Testis (tissue), 2 donors: ENCODE measurements at regions not wholly inside any gene's neighbourhood (a gene's known extent, or its start where the extent isn't known, plus 50 kb on each side); places are given as distances from the start of the nearest gene placed in this dataset.

Source experiments
- POLR2A ChIP-seq: fragments of 450-650 bp; IDR thresholded peaks from one replicate; pipeline ENCODE4 v1.6.1; 2017; ENCODE audit warnings: antibody characterized with exemption, mild to moderate bottlenecking, moderate library complexity
- TF ChIP-seq, protein P1 (sequence below), 3 experiments: fragments of 450-650 bp in 2 of 3; fragments of 200-600 bp in 1 of 3; sonication (generic) in 1 of 3; IDR thresholded peaks; one replicate each; pipeline ENCODE4 v1.5.1; 2016 to 2019; ENCODE audit warnings: antibody characterized with exemption in 3 of 3, mild to moderate bottlenecking in 2 of 3, moderate library complexity in 1 of 3

DNA sequence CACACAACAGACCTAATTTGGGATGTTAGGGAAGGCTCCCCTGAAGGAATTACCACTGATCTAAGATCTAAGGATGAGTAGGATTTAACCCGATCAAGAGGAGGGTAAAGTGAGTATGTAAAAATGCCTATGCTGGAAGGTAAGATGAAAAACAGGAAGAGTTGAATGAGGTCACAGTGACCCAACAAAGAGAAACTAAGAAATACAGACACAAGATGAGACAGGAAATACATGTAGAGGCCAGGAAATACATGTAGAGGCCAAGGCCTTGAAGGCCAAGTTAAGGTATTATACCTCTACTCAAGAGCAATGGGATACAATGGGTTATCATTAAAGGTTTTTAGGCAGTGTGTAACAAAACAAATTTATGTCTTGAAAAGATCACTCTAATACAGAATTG, 131.6 kb upstream of the TANK start:
- TF ChIP-seq, protein P1, sequence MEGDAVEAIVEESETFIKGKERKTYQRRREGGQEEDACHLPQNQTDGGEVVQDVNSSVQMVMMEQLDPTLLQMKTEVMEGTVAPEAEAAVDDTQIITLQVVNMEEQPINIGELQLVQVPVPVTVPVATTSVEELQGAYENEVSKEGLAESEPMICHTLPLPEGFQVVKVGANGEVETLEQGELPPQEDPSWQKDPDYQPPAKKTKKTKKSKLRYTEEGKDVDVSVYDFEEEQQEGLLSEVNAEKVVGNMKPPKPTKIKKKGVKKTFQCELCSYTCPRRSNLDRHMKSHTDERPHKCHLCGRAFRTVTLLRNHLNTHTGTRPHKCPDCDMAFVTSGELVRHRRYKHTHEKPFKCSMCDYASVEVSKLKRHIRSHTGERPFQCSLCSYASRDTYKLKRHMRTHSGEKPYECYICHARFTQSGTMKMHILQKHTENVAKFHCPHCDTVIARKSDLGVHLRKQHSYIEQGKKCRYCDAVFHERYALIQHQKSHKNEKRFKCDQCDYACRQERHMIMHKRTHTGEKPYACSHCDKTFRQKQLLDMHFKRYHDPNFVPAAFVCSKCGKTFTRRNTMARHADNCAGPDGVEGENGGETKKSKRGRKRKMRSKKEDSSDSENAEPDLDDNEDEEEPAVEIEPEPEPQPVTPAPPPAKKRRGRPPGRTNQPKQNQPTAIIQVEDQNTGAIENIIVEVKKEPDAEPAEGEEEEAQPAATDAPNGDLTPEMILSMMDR (IDR thresholded peaks at IDR 0.05), result no peak
- no peak for TF ChIP-seq POLR2A
